AG10803 (cell line): ENCODE measurements at regions not wholly inside any gene's neighbourhood (a gene's known extent, or its start where the extent isn't known, plus 50 kb on each side); places are given as distances from the start of the nearest gene placed in this dataset.

Experiments
- DNase-seq: peaks from one replicate; pipeline ENCODE4 v3.0.0; 2010; ENCODE audit warnings: low read depth
- H3K4me3 ChIP-seq: 2 replicates; pipeline ENCODE4 v1.5.1; 2011; ENCODE audit warnings: mild to moderate bottlenecking, low read length, control low read depth
- TF ChIP-seq, protein P1 (sequence below): conservative IDR thresholded peaks from 2 replicates; pipeline ENCODE4 v1.5.1; 2011; ENCODE audit warnings: mild to moderate bottlenecking, low read length, control low read depth, inconsistent platforms

GRCh38 chr2:189285962-189286645, 106.5 kb upstream of the COL5A2 start:
- TF ChIP-seq, protein P1, sequence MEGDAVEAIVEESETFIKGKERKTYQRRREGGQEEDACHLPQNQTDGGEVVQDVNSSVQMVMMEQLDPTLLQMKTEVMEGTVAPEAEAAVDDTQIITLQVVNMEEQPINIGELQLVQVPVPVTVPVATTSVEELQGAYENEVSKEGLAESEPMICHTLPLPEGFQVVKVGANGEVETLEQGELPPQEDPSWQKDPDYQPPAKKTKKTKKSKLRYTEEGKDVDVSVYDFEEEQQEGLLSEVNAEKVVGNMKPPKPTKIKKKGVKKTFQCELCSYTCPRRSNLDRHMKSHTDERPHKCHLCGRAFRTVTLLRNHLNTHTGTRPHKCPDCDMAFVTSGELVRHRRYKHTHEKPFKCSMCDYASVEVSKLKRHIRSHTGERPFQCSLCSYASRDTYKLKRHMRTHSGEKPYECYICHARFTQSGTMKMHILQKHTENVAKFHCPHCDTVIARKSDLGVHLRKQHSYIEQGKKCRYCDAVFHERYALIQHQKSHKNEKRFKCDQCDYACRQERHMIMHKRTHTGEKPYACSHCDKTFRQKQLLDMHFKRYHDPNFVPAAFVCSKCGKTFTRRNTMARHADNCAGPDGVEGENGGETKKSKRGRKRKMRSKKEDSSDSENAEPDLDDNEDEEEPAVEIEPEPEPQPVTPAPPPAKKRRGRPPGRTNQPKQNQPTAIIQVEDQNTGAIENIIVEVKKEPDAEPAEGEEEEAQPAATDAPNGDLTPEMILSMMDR: no peak
- H3K4me3 ChIP-seq: no peak overlapping the region
- peak; percentile 94 for DNase-seq

GRCh38 chr2:189287363-189287762, 107.8 kb upstream of the COL5A2 start:
- no peak for DNase-seq
- no peak overlapping the region for H3K4me3 ChIP-seq
- TF ChIP-seq, protein P1: no peak

GRCh38 chr2:189287982-189288521, 108.5 kb upstream of the COL5A2 start:
- no peak overlapping the region for H3K4me3 ChIP-seq
- TF ChIP-seq, protein P1: peak; percentile 72
- peak; percentile 86 for DNase-seq

- H3K4me3 ChIP-seq: no peak overlapping the region
- no peak for DNase-seq
- TF ChIP-seq, protein P1: no peak
Measured at GRCh38 chr2:189291460-189291859, 111.9 kb upstream of the COL5A2 start.

DNA sequence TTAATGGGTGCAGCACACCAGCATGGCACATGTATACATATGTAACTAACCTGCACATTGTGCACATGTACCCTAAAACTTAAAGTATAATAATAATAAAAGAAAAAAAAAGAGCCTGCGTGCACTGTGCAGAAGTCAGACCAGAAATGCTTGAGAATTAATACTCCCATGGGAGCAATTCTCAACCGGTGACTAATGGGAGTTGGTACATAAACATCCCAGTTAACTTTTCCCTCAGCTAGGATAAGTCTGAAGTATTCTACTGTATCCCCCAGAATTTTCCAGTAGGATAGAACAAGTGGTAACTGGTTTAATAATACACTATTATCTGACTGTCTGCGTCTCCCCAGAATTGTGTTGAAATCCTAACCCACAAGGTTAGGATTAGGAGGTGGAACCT, 113.6 kb upstream of the COL5A2 start:
- TF ChIP-seq, protein P1: no peak
- DNase-seq: peak; percentile 87
- H3K4me3 ChIP-seq: no peak overlapping the region

- no peak overlapping the region for H3K4me3 ChIP-seq
- TF ChIP-seq, protein P1: no peak
- peak; percentile 86 for DNase-seq
Measured at GRCh38 chr2:189297446-189297845, 117.9 kb upstream of the COL5A2 start.

- H3K4me3 ChIP-seq: no peak overlapping the region
- TF ChIP-seq, protein P1: no peak
- DNase-seq: no peak
Measured at GRCh38 chr2:189298038-189298437, 118.5 kb upstream of the COL5A2 start.
